Uterus (tissue), 3 donors: ENCODE measurements at regions not wholly inside any gene's neighbourhood (a gene's known extent, or its start where the extent isn't known, plus 50 kb on each side); places are given as distances from the start of the nearest gene placed in this dataset.
A peak's percentile ranks its signal among the peaks of the same experiment; 100 is the strongest.

ENCODE experiments used
- DNase-seq, 2 donors: peaks; one replicate each; pipeline ENCODE4 v3.0.0-alpha.2; 2019 to 2020
- H3K27ac ChIP-seq, 2 donors: fragments of 200-600 bp; sonication (generic); 1 replicate in 1 of 2; 2 replicates in 1 of 2; pipeline ENCODE4 v1.5.1; 2016 to 2018
- H3K27me3 ChIP-seq, 2 donors: fragments of 200-600 bp; sonication (generic); one replicate each; pipeline ENCODE4 v1.5.1; 2018 to 2019; ENCODE audit warnings: control low read depth in 1 of 2
- H3K36me3 ChIP-seq, 2 donors: fragments of 200-600 bp; sonication (generic); one replicate each; pipeline ENCODE4 v1.5.1; 2019; ENCODE audit warnings: control low read depth in 1 of 2
- H3K4me1 ChIP-seq, 2 donors: fragments of 200-600 bp; sonication (generic); one replicate each; pipeline ENCODE4 v1.5.1; 2018 to 2019; ENCODE audit warnings: control low read depth in 1 of 2
- H3K4me3 ChIP-seq, 2 donors: fragments of 200-600 bp; sonication (generic); 1 replicate in 1 of 2; 2 replicates in 1 of 2; pipeline ENCODE4 v1.5.1; 2018 to 2019; ENCODE audit warnings: mild to moderate bottlenecking in 1 of 2
- H3K9me3 ChIP-seq, 2 donors: fragments of 200-600 bp; sonication (generic); one replicate each; pipeline ENCODE4 v1.5.1; 2019; ENCODE audit warnings: control low read depth in 1 of 2
- CTCF ChIP-seq, 4 experiments: fragments of 200-600 bp in 2 of 4; fragments of 450-650 bp in 2 of 4; sonication (generic) in 2 of 4; IDR thresholded peaks; one replicate each; pipeline ENCODE4 v1.5.1; 2016 to 2019; ENCODE audit warnings: antibody characterized with exemption in 4 of 4, mild to moderate bottlenecking in 2 of 4, moderate library complexity in 1 of 4
- POLR2A ChIP-seq, 2 donors: fragments of 450-650 bp; IDR thresholded peaks; one replicate each; pipeline ENCODE4 v1.6.1; 2016; ENCODE audit warnings: antibody characterized with exemption in 2 of 2, mild to moderate bottlenecking in 1 of 2, moderate library complexity in 1 of 2
- intact Hi-C: fragments of 100-400 bp; cut with DNase I; formaldehyde crosslinking; loops from one replicate; pipeline ENCODE4 v1.15.1; 2023; ENCODE audit warnings: low total_unique reads
- donor health status: DM: yes; HTN: yes; CAD: no.

- DNase-seq = no peak
- no peaks in the 10 kb centered on the region for H3K4me1 ChIP-seq
- no peaks in the 10 kb centered on the region for H3K36me3 ChIP-seq
- intact Hi-C loops = no loop called here
- no peak overlapping the region for H3K27ac ChIP-seq
- TF ChIP-seq POLR2A (IDR thresholded peaks at IDR 0.05) = no peak
- TF ChIP-seq CTCF (IDR thresholded peaks at IDR 0.05) = no peak
- H3K27me3 ChIP-seq = no peaks in the 10 kb centered on the region
- no peak overlapping the region for H3K4me3 ChIP-seq
- H3K9me3 ChIP-seq = no peaks in the 10 kb centered on the region
Observed at GRCh38 chr4:42277291-42277690, 120.0 kb upstream of the SHISA3 start.

- Histone ChIP-seq H3K4me1 (no peaks in the 10 kb centered on the region), H3K4me3 (no peak overlapping the region), H3K27ac (no peak overlapping the region), H3K36me3 (no peaks in the 10 kb centered on the region), H3K9me3 (no peaks in the 10 kb centered on the region), H3K27me3 (no peaks in the 10 kb centered on the region)
- intact Hi-C loops = no loop called here
- DNase-seq = no peak
- TF ChIP-seq POLR2A (IDR thresholded peaks at IDR 0.05) (no peak), CTCF (IDR thresholded peaks at IDR 0.05) (no peak)
Observed at GRCh38 chr4:42278709-42279324, 118.5 kb upstream of the SHISA3 start.

GRCh38 chr4:42280327-42281095 lies 116.8 kb upstream of the SHISA3 start:
- H3K4me3 ChIP-seq = no peak overlapping the region
- H3K4me1 ChIP-seq = no peaks in the 10 kb centered on the region
- H3K27ac ChIP-seq = no peak overlapping the region
- intact Hi-C loops = loop anchor here (10.0 kb wide), 1 partner anchor 234 kb away; no protein-coding TSS in a partner anchor
- no peaks in the 10 kb centered on the region for H3K36me3 ChIP-seq
- no peaks in the 10 kb centered on the region for H3K9me3 ChIP-seq
- H3K27me3 ChIP-seq = no peaks in the 10 kb centered on the region
- TF ChIP-seq POLR2A (IDR thresholded peaks at IDR 0.05) (no peak), CTCF (IDR thresholded peaks at IDR 0.05) (peak in 3 of 4 experiments; percentile 9 to 16 (median 13))
- DNase-seq = no peak

GRCh38 chr4:42281324-42282020 lies 115.8 kb upstream of the SHISA3 start:
- intact Hi-C loops = loop anchor here (10.0 kb wide), 1 partner anchor 233 kb away; no protein-coding TSS in a partner anchor
- no peak overlapping the region for H3K4me3 ChIP-seq
- no peaks in the 10 kb centered on the region for H3K27me3 ChIP-seq
- no peaks in the 10 kb centered on the region for H3K4me1 ChIP-seq
- no peak overlapping the region for H3K27ac ChIP-seq
- no peaks in the 10 kb centered on the region for H3K9me3 ChIP-seq
- no peak for DNase-seq
- H3K36me3 ChIP-seq = no peaks in the 10 kb centered on the region
- no peak for TF ChIP-seq POLR2A (IDR thresholded peaks at IDR 0.05)
- TF ChIP-seq CTCF (IDR thresholded peaks at IDR 0.05) = no peak
